Smooth muscle cell (in vitro differentiated cells): ENCODE measurements at regions not wholly inside any gene's neighbourhood (a gene's known extent, or its start where the extent isn't known, plus 50 kb on each side); places are given as distances from the start of the nearest gene placed in this dataset.

ENCODE experiments used
- DNase-seq: peaks from one replicate; lab custom pipeline; 2025; ENCODE audit not compliant: unreplicated experiment; lab: John Stamatoyannopoulos, UW
- H2AFZ ChIP-seq: fragments of 200-600 bp; sonication (generic); 2 replicates; pipeline ENCODE4 v1.6.0; 2016; ENCODE audit warnings: antibody characterized with exemption, low read depth, mild to moderate bottlenecking
- H3F3A ChIP-seq: fragments of 200-600 bp; sonication (generic); 2 replicates; pipeline ENCODE4 v1.6.0; 2017; ENCODE audit warnings: antibody characterized with exemption, low read depth
- H3K27ac ChIP-seq: fragments of 200-600 bp; sonication (generic); 2 replicates; pipeline ENCODE4 v1.5.1; 2016; ENCODE audit warnings: low read depth, mild to moderate bottlenecking
- H3K27me3 ChIP-seq: fragments of 200-600 bp; sonication (generic); 2 replicates; pipeline ENCODE4 v1.6.1; 2016; ENCODE audit warnings: low read depth, mild to moderate bottlenecking
- H3K36me3 ChIP-seq: fragments of 200-600 bp; sonication (generic); 2 replicates; pipeline ENCODE4 v1.5.1; 2016; ENCODE audit warnings: low read depth
- H3K4me1 ChIP-seq: fragments of 200-600 bp; sonication (generic); 2 replicates; pipeline ENCODE4 v1.5.1; 2016; ENCODE audit warnings: low read depth
- H3K4me2 ChIP-seq: fragments of 200-600 bp; sonication (generic); 2 replicates; pipeline ENCODE4 v1.6.0; 2016; ENCODE audit warnings: mild to moderate bottlenecking
- H3K4me3 ChIP-seq: fragments of 200-600 bp; sonication (generic); 2 replicates; pipeline ENCODE4 v1.5.1; 2016; ENCODE audit warnings: mild to moderate bottlenecking
- H3K79me2 ChIP-seq: fragments of 200-600 bp; sonication (generic); 2 replicates; pipeline ENCODE4 v1.6.0; 2016; ENCODE audit warnings: low read depth, mild to moderate bottlenecking
- H3K9ac ChIP-seq: fragments of 200-600 bp; sonication (generic); 2 replicates; pipeline ENCODE4 v1.6.0; 2016; ENCODE audit warnings: low read depth
- H3K9me3 ChIP-seq: fragments of 200-600 bp; sonication (generic); replicated peaks from 2 replicates; pipeline ENCODE4 v1.5.1; 2016; ENCODE audit warnings: low read depth
- H4K20me1 ChIP-seq: fragments of 200-600 bp; sonication (generic); 2 replicates; pipeline ENCODE4 v1.6.0; 2016; ENCODE audit warnings: low read depth
- CTCF ChIP-seq: fragments of 200-600 bp; sonication (generic); IDR thresholded peaks from 2 replicates; pipeline ENCODE4 v1.5.1; 2017; ENCODE audit warnings: borderline replicate concordance, mild to moderate bottlenecking, antibody characterized with exemption; ENCODE audit not compliant: insufficient read depth, poor library complexity, severe bottlenecking
- WGBS: methylation state at CpG from one replicate; pipeline ENCODE4 v1.1.7; 2016; ENCODE audit warnings: low lambda C conversion rate; 5-methylcytosine and 5-hydroxymethylcytosine counted together

- Histone ChIP-seq H4K20me1 (no peaks in the 10 kb centered on the region), H3K27me3 (no peaks in the 10 kb centered on the region), H3F3A (no peaks in the 10 kb centered on the region), H2AFZ (no peak overlapping the region), H3K27ac (no peak overlapping the region), H3K4me1 (no peaks in the 10 kb centered on the region), H3K9me3 (no peaks in the 10 kb centered on the region), H3K36me3 (no peaks in the 10 kb centered on the region), H3K4me3 (no peak overlapping the region), H3K4me2 (no peak overlapping the region), H3K9ac (no peak overlapping the region), H3K79me2 (no peaks in the 10 kb centered on the region)
- no peak for TF ChIP-seq CTCF
- 79% methylated on average over 7 of the region's 7 CpGs for WGBS
- no peak for DNase-seq
These were observed 123.9 kb downstream of the SUDS3 start for GRCh38 chr12:118500299-118500698.

- Histone ChIP-seq H3K79me2 (no peaks in the 10 kb centered on the region), H3K4me3 (no peak overlapping the region), H3K9me3 (no peaks in the 10 kb centered on the region), H3K4me1 (no peaks in the 10 kb centered on the region), H3K36me3 (no peaks in the 10 kb centered on the region), H4K20me1 (no peaks in the 10 kb centered on the region), H3K4me2 (no peak overlapping the region), H3K9ac (no peak overlapping the region), H2AFZ (no peak overlapping the region), H3K27ac (no peak overlapping the region), H3F3A (no peaks in the 10 kb centered on the region), H3K27me3 (no peaks in the 10 kb centered on the region)
- no peak for TF ChIP-seq CTCF
- WGBS, result 77% methylated on average over 3 of the region's 3 CpGs
- DNase-seq, result no peak
These were observed 125.1 kb downstream of the SUDS3 start for GRCh38 chr12:118501489-118501888.

- no peak for TF ChIP-seq CTCF
- Histone ChIP-seq H3K79me2 (no peaks in the 10 kb centered on the region), H3K9me3 (no peaks in the 10 kb centered on the region), H3K36me3 (no peaks in the 10 kb centered on the region), H3F3A (no peaks in the 10 kb centered on the region), H3K27me3 (no peaks in the 10 kb centered on the region), H3K9ac (no peak overlapping the region), H3K4me1 (no peaks in the 10 kb centered on the region), H4K20me1 (no peaks in the 10 kb centered on the region), H3K4me2 (no peak overlapping the region), H2AFZ (no peak overlapping the region), H3K27ac (no peak overlapping the region), H3K4me3 (no peak overlapping the region)
- no peak for DNase-seq
- WGBS, result 90% methylated on average over 3 of the region's 3 CpGs
These were observed 127.1 kb downstream of the SUDS3 start for GRCh38 chr12:118503476-118503875.

- H2AFZ ChIP-seq, result no peak overlapping the region
- H3K4me1 ChIP-seq, result no peaks in the 10 kb centered on the region
- H4K20me1 ChIP-seq, result no peaks in the 10 kb centered on the region
- H3K9ac ChIP-seq, result no peak overlapping the region
- no peak overlapping the region for H3K27ac ChIP-seq
- H3K9me3 ChIP-seq, result no peaks in the 10 kb centered on the region
- H3K4me2 ChIP-seq, result no peak overlapping the region
- no peaks in the 10 kb centered on the region for H3K36me3 ChIP-seq
- no peaks in the 10 kb centered on the region for H3K27me3 ChIP-seq
- 77% methylated on average over 5 of the region's 5 CpGs for WGBS
- no peak for TF ChIP-seq CTCF
- no peaks in the 10 kb centered on the region for H3F3A ChIP-seq
- H3K4me3 ChIP-seq, result no peak overlapping the region
- H3K79me2 ChIP-seq, result no peaks in the 10 kb centered on the region
- DNase-seq, result no peak
These were observed 136.3 kb downstream of the SUDS3 start for GRCh38 chr12:118512669-118513068.
